ENCODE measurements at regions not wholly inside any gene's neighbourhood (a gene's known extent, or its start where the extent isn't known, plus 50 kb on each side); places are given as distances from the start of the nearest gene placed in this dataset.
A peak's percentile ranks its signal among the peaks of the same experiment; 100 is the strongest.
"Not testable (repeated sequence)": the region's sequence is repeated elsewhere in the genome, so short reads cannot be mapped to it uniquely, and the experiment has no call there.

GRCh38 chr16:86736502-86736901, 158.2 kb downstream of the FOXL1 start:
- no peak overlapping the region for H3K9ac ChIP-seq (ENCODE audit: low read depth in 1 of 2, low read length in 2 of 2)
- no peaks in the 10 kb centered on the region for H3K4me1 ChIP-seq (ENCODE audit: control insufficient read depth in 2 of 2, insufficient read depth in 2 of 2, low read length in 2 of 2)
- peaks cover 0 to 11% of the 10 kb centered on the region in 2 donors for H3K27me3 ChIP-seq (ENCODE audit: control insufficient read depth in 2 of 2, insufficient read depth in 2 of 2, low read length in 2 of 2)
- no peak overlapping the region for H3K4me3 ChIP-seq (ENCODE audit: low read length in 2 of 2)
- H3K9me3 ChIP-seq (ENCODE audit: control insufficient read depth in 2 of 2, low read length in 2 of 2) = no peaks in the 10 kb centered on the region
- no peak overlapping the region for H3K27ac ChIP-seq (ENCODE audit: low read depth in 2 of 2, low read length in 2 of 2)
- no peaks in the 10 kb centered on the region for H3K36me3 ChIP-seq (ENCODE audit: control insufficient read depth in 2 of 2, insufficient read depth in 2 of 2, low read length in 2 of 2)

GRCh38 chr16:86737083-86737482, 158.7 kb downstream of the FOXL1 start:
- H3K9ac ChIP-seq (ENCODE audit: low read depth in 1 of 2, low read length in 2 of 2) = no peak overlapping the region
- peaks cover 0 to 14% of the 10 kb centered on the region in 2 donors for H3K27me3 ChIP-seq (ENCODE audit: control insufficient read depth in 2 of 2, insufficient read depth in 2 of 2, low read length in 2 of 2)

GRCh38 chr16:86738322-86738721, 160.0 kb downstream of the FOXL1 start:
- H3K27me3 ChIP-seq (ENCODE audit: control insufficient read depth in 2 of 2, insufficient read depth in 2 of 2, low read length in 2 of 2) = peaks cover 0 to 14% of the 10 kb centered on the region in 2 donors
- not testable (repeated sequence) for H3K4me3 ChIP-seq (ENCODE audit: low read length in 2 of 2); H3K36me3 ChIP-seq (ENCODE audit: control insufficient read depth in 2 of 2, insufficient read depth in 2 of 2, low read length in 2 of 2); H3K9ac ChIP-seq (ENCODE audit: low read depth in 1 of 2, low read length in 2 of 2); H3K27ac ChIP-seq (ENCODE audit: low read depth in 2 of 2, low read length in 2 of 2); H3K4me1 ChIP-seq (ENCODE audit: control insufficient read depth in 2 of 2, insufficient read depth in 2 of 2, low read length in 2 of 2); H3K9me3 ChIP-seq (ENCODE audit: control insufficient read depth in 2 of 2, low read length in 2 of 2)

More at GRCh38 chr16:86737083-86737482, 158.7 kb downstream of the FOXL1 start:
- Histone ChIP-seq H3K4me1 (ENCODE audit: control insufficient read depth in 2 of 2, insufficient read depth in 2 of 2, low read length in 2 of 2) (no peaks in the 10 kb centered on the region), H3K36me3 (ENCODE audit: control insufficient read depth in 2 of 2, insufficient read depth in 2 of 2, low read length in 2 of 2) (no peaks in the 10 kb centered on the region), H3K9me3 (ENCODE audit: control insufficient read depth in 2 of 2, low read length in 2 of 2) (no peaks in the 10 kb centered on the region), H3K4me3 (ENCODE audit: low read length in 2 of 2) (no peak overlapping the region), H3K27ac (ENCODE audit: low read depth in 2 of 2, low read length in 2 of 2) (no peak overlapping the region)

GRCh38 chr16:86739178-86739577, 160.8 kb downstream of the FOXL1 start:
- Histone ChIP-seq H3K4me1 (ENCODE audit: control insufficient read depth in 2 of 2, insufficient read depth in 2 of 2, low read length in 2 of 2) (no peaks in the 10 kb centered on the region), H3K36me3 (ENCODE audit: control insufficient read depth in 2 of 2, insufficient read depth in 2 of 2, low read length in 2 of 2) (no peaks in the 10 kb centered on the region), H3K4me3 (ENCODE audit: low read length in 2 of 2) (no peak overlapping the region), H3K27ac (ENCODE audit: low read depth in 2 of 2, low read length in 2 of 2) (no peak overlapping the region), H3K9me3 (ENCODE audit: control insufficient read depth in 2 of 2, low read length in 2 of 2) (no peaks in the 10 kb centered on the region), H3K27me3 (ENCODE audit: control insufficient read depth in 2 of 2, insufficient read depth in 2 of 2, low read length in 2 of 2) (peaks cover 0 to 14% of the 10 kb centered on the region in 2 donors), H3K9ac (ENCODE audit: low read depth in 1 of 2, low read length in 2 of 2) (no peak overlapping the region)

- H3K27me3 ChIP-seq (ENCODE audit: control insufficient read depth in 2 of 2, insufficient read depth in 2 of 2, low read length in 2 of 2) = peaks cover 0 to 14% of the 10 kb centered on the region in 2 donors
- no peaks in the 10 kb centered on the region for H3K9me3 ChIP-seq (ENCODE audit: control insufficient read depth in 2 of 2, low read length in 2 of 2)
- H3K27ac ChIP-seq (ENCODE audit: low read depth in 2 of 2, low read length in 2 of 2) = no peak overlapping the region
- no peak overlapping the region for H3K4me3 ChIP-seq (ENCODE audit: low read length in 2 of 2)
- no peak overlapping the region for H3K9ac ChIP-seq (ENCODE audit: low read depth in 1 of 2, low read length in 2 of 2)
- no peaks in the 10 kb centered on the region for H3K36me3 ChIP-seq (ENCODE audit: control insufficient read depth in 2 of 2, insufficient read depth in 2 of 2, low read length in 2 of 2)
- H3K4me1 ChIP-seq (ENCODE audit: control insufficient read depth in 2 of 2, insufficient read depth in 2 of 2, low read length in 2 of 2) = no peaks in the 10 kb centered on the region
These were observed 161.5 kb downstream of the FOXL1 start for GRCh38 chr16:86739808-86740207.

- no peak overlapping the region for H3K4me3 ChIP-seq (ENCODE audit: low read length in 2 of 2)
- H3K36me3 ChIP-seq (ENCODE audit: control insufficient read depth in 2 of 2, insufficient read depth in 2 of 2, low read length in 2 of 2) = no peaks in the 10 kb centered on the region
- no peaks in the 10 kb centered on the region for H3K9me3 ChIP-seq (ENCODE audit: control insufficient read depth in 2 of 2, low read length in 2 of 2)
- H3K27me3 ChIP-seq (ENCODE audit: control insufficient read depth in 2 of 2, insufficient read depth in 2 of 2, low read length in 2 of 2) = peaks cover 0 to 14% of the 10 kb centered on the region in 2 donors
- H3K27ac ChIP-seq (ENCODE audit: low read depth in 2 of 2, low read length in 2 of 2) = no peak overlapping the region
- no peak overlapping the region for H3K9ac ChIP-seq (ENCODE audit: low read depth in 1 of 2, low read length in 2 of 2)
- no peaks in the 10 kb centered on the region for H3K4me1 ChIP-seq (ENCODE audit: control insufficient read depth in 2 of 2, insufficient read depth in 2 of 2, low read length in 2 of 2)
These were observed 161.9 kb downstream of the FOXL1 start for GRCh38 chr16:86740298-86740697.

- Histone ChIP-seq H3K4me3 (ENCODE audit: low read length in 2 of 2) (peak overlapping the region; percentile 28 to 30), H3K4me1 (ENCODE audit: control insufficient read depth in 2 of 2, insufficient read depth in 2 of 2, low read length in 2 of 2) (no peaks in the 10 kb centered on the region), H3K27me3 (ENCODE audit: control insufficient read depth in 2 of 2, insufficient read depth in 2 of 2, low read length in 2 of 2) (peaks cover 0 to 14% of the 10 kb centered on the region in 2 donors), H3K9ac (ENCODE audit: low read depth in 1 of 2, low read length in 2 of 2) (peak overlapping the region in 1 of 2 donors; percentile 24), H3K9me3 (ENCODE audit: control insufficient read depth in 2 of 2, low read length in 2 of 2) (no peaks in the 10 kb centered on the region), H3K27ac (ENCODE audit: low read depth in 2 of 2, low read length in 2 of 2) (peak overlapping the region in 1 of 2 donors; percentile 15), H3K36me3 (ENCODE audit: control insufficient read depth in 2 of 2, insufficient read depth in 2 of 2, low read length in 2 of 2) (no peaks in the 10 kb centered on the region)
These were observed 162.8 kb downstream of the FOXL1 start for GRCh38 chr16:86740906-86741799.

GRCh38 chr16:86747761-86748160, 169.4 kb downstream of the FOXL1 start:
- H3K27me3 ChIP-seq (ENCODE audit: control insufficient read depth in 2 of 2, insufficient read depth in 2 of 2, low read length in 2 of 2) = no peaks in the 10 kb centered on the region
- no peak overlapping the region for H3K9ac ChIP-seq (ENCODE audit: low read depth in 1 of 2, low read length in 2 of 2)
- no peaks in the 10 kb centered on the region for H3K4me1 ChIP-seq (ENCODE audit: control insufficient read depth in 2 of 2, insufficient read depth in 2 of 2, low read length in 2 of 2)
- no peak overlapping the region for H3K27ac ChIP-seq (ENCODE audit: low read depth in 2 of 2, low read length in 2 of 2)
- H3K9me3 ChIP-seq (ENCODE audit: control insufficient read depth in 2 of 2, low read length in 2 of 2) = no peaks in the 10 kb centered on the region
- no peak overlapping the region for H3K4me3 ChIP-seq (ENCODE audit: low read length in 2 of 2)
- H3K36me3 ChIP-seq (ENCODE audit: control insufficient read depth in 2 of 2, insufficient read depth in 2 of 2, low read length in 2 of 2) = no peaks in the 10 kb centered on the region

GRCh38 chr16:86748652-86749051, 170.3 kb downstream of the FOXL1 start:
- no peak overlapping the region for H3K4me3 ChIP-seq (ENCODE audit: low read length in 2 of 2)
- no peaks in the 10 kb centered on the region for H3K27me3 ChIP-seq (ENCODE audit: control insufficient read depth in 2 of 2, insufficient read depth in 2 of 2, low read length in 2 of 2)
- no peaks in the 10 kb centered on the region for H3K4me1 ChIP-seq (ENCODE audit: control insufficient read depth in 2 of 2, insufficient read depth in 2 of 2, low read length in 2 of 2)
- no peaks in the 10 kb centered on the region for H3K36me3 ChIP-seq (ENCODE audit: control insufficient read depth in 2 of 2, insufficient read depth in 2 of 2, low read length in 2 of 2)
- no peak overlapping the region for H3K9ac ChIP-seq (ENCODE audit: low read depth in 1 of 2, low read length in 2 of 2)
- H3K9me3 ChIP-seq (ENCODE audit: control insufficient read depth in 2 of 2, low read length in 2 of 2) = no peaks in the 10 kb centered on the region
- no peak overlapping the region for H3K27ac ChIP-seq (ENCODE audit: low read depth in 2 of 2, low read length in 2 of 2)

GRCh38 chr16:86751076-86752030, 173.0 kb downstream of the FOXL1 start:
- H3K27ac ChIP-seq (ENCODE audit: low read depth in 2 of 2, low read length in 2 of 2) = no peak overlapping the region
- H3K4me3 ChIP-seq (ENCODE audit: low read length in 2 of 2) = no peak overlapping the region
- H3K9ac ChIP-seq (ENCODE audit: low read depth in 1 of 2, low read length in 2 of 2) = no peak overlapping the region
- no peaks in the 10 kb centered on the region for H3K9me3 ChIP-seq (ENCODE audit: control insufficient read depth in 2 of 2, low read length in 2 of 2)
- H3K36me3 ChIP-seq (ENCODE audit: control insufficient read depth in 2 of 2, insufficient read depth in 2 of 2, low read length in 2 of 2) = no peaks in the 10 kb centered on the region
- no peaks in the 10 kb centered on the region for H3K4me1 ChIP-seq (ENCODE audit: control insufficient read depth in 2 of 2, insufficient read depth in 2 of 2, low read length in 2 of 2)
- H3K27me3 ChIP-seq (ENCODE audit: control insufficient read depth in 2 of 2, insufficient read depth in 2 of 2, low read length in 2 of 2) = no peaks in the 10 kb centered on the region
